Stimulated activated effector memory CD8-positive, alpha-beta T cell treated with anti-CD3 and anti-CD28 coated beads, Interleukin-12 subunit alpha, Interleukin-12 subunit beta, amount 100 ng/mL, for 72 hours (primary cell): ENCODE measurements at regions not wholly inside any gene's neighbourhood (a gene's known extent, or its start where the extent isn't known, plus 50 kb on each side); places are given as distances from the start of the nearest gene placed in this dataset.

Source experiments
- ATAC-seq: fragments of 150-1000 bp; cut with Tn5 transposase; 2 replicates; pipeline ENCODE4 v1.10.0; 2021
- DNase-seq, 2 donors: peaks; one replicate each; pipeline ENCODE4 v3.0.0; 2021 to 2022; ENCODE audit warnings: low spot score in 2 of 2
- H3K27ac Mint-ChIP-seq: one replicate; pipeline ENCODE4 v1.8.0; 2022; ENCODE audit warnings: mild to moderate bottlenecking, mixed read lengths
- H3K36me3 Mint-ChIP-seq: one replicate; pipeline ENCODE4 v1.8.0; 2022; ENCODE audit warnings: mild to moderate bottlenecking, mixed read lengths
- H3K4me1 Mint-ChIP-seq: one replicate; pipeline ENCODE4 v1.8.0; 2022; ENCODE audit warnings: mixed read lengths
- H3K4me3 Mint-ChIP-seq: one replicate; pipeline ENCODE4 v1.8.0; 2022; ENCODE audit warnings: mild to moderate bottlenecking, mixed read lengths
- H3K9me3 Mint-ChIP-seq: one replicate; pipeline ENCODE4 v1.8.0; 2022; ENCODE audit warnings: mixed read lengths

- H3K27ac Mint-ChIP-seq = no peak overlapping the region
- DNase-seq = no peak
- no peaks in the 10 kb centered on the region for H3K4me1 Mint-ChIP-seq
- ATAC-seq = no peak
- H3K36me3 Mint-ChIP-seq = no peaks in the 10 kb centered on the region
- H3K9me3 Mint-ChIP-seq = no peaks in the 10 kb centered on the region
- H3K4me3 Mint-ChIP-seq = no peak overlapping the region
These were observed 124.6 kb upstream of the ACSL4 start for GRCh38 chrX:109857584-109858228.

- Mint-ChIP-seq H3K27ac (no peak overlapping the region), H3K4me1 (no peaks in the 10 kb centered on the region), H3K4me3 (no peak overlapping the region), H3K9me3 (no peaks in the 10 kb centered on the region), H3K36me3 (no peaks in the 10 kb centered on the region)
- ATAC-seq (no peak), DNase-seq (no peak)
These were observed 125.7 kb upstream of the ACSL4 start for GRCh38 chrX:109858602-109859341.

- Mint-ChIP-seq H3K27ac (no peak overlapping the region), H3K9me3 (no peaks in the 10 kb centered on the region), H3K4me3 (no peak overlapping the region), H3K4me1 (no peaks in the 10 kb centered on the region), H3K36me3 (no peaks in the 10 kb centered on the region)
- DNase-seq (no peak), ATAC-seq (no peak)
These were observed 126.6 kb upstream of the ACSL4 start for GRCh38 chrX:109859651-109860050.

- H3K36me3 Mint-ChIP-seq = no peaks in the 10 kb centered on the region
- no peaks in the 10 kb centered on the region for H3K9me3 Mint-ChIP-seq
- no peak for DNase-seq
- no peak overlapping the region for H3K4me3 Mint-ChIP-seq
- no peak for ATAC-seq
- H3K27ac Mint-ChIP-seq = no peak overlapping the region
- no peaks in the 10 kb centered on the region for H3K4me1 Mint-ChIP-seq
These were observed 129.4 kb upstream of the ACSL4 start for GRCh38 chrX:109862433-109862832.

- DNase-seq (no peak), ATAC-seq (no peak)
- H3K4me1 Mint-ChIP-seq = no peaks in the 10 kb centered on the region
- no peak overlapping the region for H3K4me3 Mint-ChIP-seq
- no peak overlapping the region for H3K27ac Mint-ChIP-seq
- H3K9me3 Mint-ChIP-seq = no peaks in the 10 kb centered on the region
- no peaks in the 10 kb centered on the region for H3K36me3 Mint-ChIP-seq
These were observed 130.8 kb upstream of the ACSL4 start for GRCh38 chrX:109863811-109864210.

- Mint-ChIP-seq H3K4me1 (no peaks in the 10 kb centered on the region), H3K9me3 (no peaks in the 10 kb centered on the region), H3K27ac (no peak overlapping the region), H3K4me3 (no peak overlapping the region), H3K36me3 (no peaks in the 10 kb centered on the region)
- DNase-seq = no peak
- no peak for ATAC-seq
These were observed 131.6 kb upstream of the TMEM164 start for GRCh38 chrX:109871121-109871888.

GRCh38 chrX:109872021-109872732 is 130.7 kb upstream of the TMEM164 start:
- no peak overlapping the region for H3K27ac Mint-ChIP-seq
- no peak for DNase-seq
- ATAC-seq = no peak
- no peak overlapping the region for H3K4me3 Mint-ChIP-seq
- no peaks in the 10 kb centered on the region for H3K36me3 Mint-ChIP-seq
- H3K4me1 Mint-ChIP-seq = no peaks in the 10 kb centered on the region
- H3K9me3 Mint-ChIP-seq = no peaks in the 10 kb centered on the region

- H3K36me3 Mint-ChIP-seq = no peaks in the 10 kb centered on the region
- no peak for ATAC-seq
- DNase-seq = no peak
- H3K27ac Mint-ChIP-seq = no peak overlapping the region
- no peaks in the 10 kb centered on the region for H3K4me1 Mint-ChIP-seq
- H3K4me3 Mint-ChIP-seq = no peak overlapping the region
- H3K9me3 Mint-ChIP-seq = no peaks in the 10 kb centered on the region
These were observed 129.3 kb upstream of the TMEM164 start for GRCh38 chrX:109873574-109873973.

- Mint-ChIP-seq H3K27ac (no peak overlapping the region), H3K9me3 (no peaks in the 10 kb centered on the region), H3K4me1 (no peaks in the 10 kb centered on the region), H3K36me3 (no peaks in the 10 kb centered on the region), H3K4me3 (no peak overlapping the region)
- no peak for DNase-seq
- no peak for ATAC-seq
These were observed 128.9 kb upstream of the TMEM164 start for GRCh38 chrX:109873983-109874382.

GRCh38 chrX:109874548-109874947 is 128.4 kb upstream of the TMEM164 start:
- no peak for DNase-seq
- H3K9me3 Mint-ChIP-seq = no peaks in the 10 kb centered on the region

GRCh38 chrX:109875831-109876230 is 127.1 kb upstream of the TMEM164 start:
- no peak for ATAC-seq
- H3K4me3 Mint-ChIP-seq = no peak overlapping the region

More at GRCh38 chrX:109874548-109874947, 128.4 kb upstream of the TMEM164 start:
- H3K4me1 Mint-ChIP-seq = no peaks in the 10 kb centered on the region
- H3K4me3 Mint-ChIP-seq = no peak overlapping the region
- H3K36me3 Mint-ChIP-seq = no peaks in the 10 kb centered on the region
- ATAC-seq = no peak
- no peak overlapping the region for H3K27ac Mint-ChIP-seq

GRCh38 chrX:109878236-109878635 is 124.7 kb upstream of the TMEM164 start:
- DNase-seq (no peak), ATAC-seq (no peak)
- no peak overlapping the region for H3K4me3 Mint-ChIP-seq
- H3K9me3 Mint-ChIP-seq = no peaks in the 10 kb centered on the region
- H3K4me1 Mint-ChIP-seq = no peaks in the 10 kb centered on the region
- H3K36me3 Mint-ChIP-seq = no peaks in the 10 kb centered on the region
- H3K27ac Mint-ChIP-seq = no peak overlapping the region

More at GRCh38 chrX:109875831-109876230, 127.1 kb upstream of the TMEM164 start:
- no peaks in the 10 kb centered on the region for H3K4me1 Mint-ChIP-seq
- no peaks in the 10 kb centered on the region for H3K9me3 Mint-ChIP-seq
- DNase-seq = no peak
- no peak overlapping the region for H3K27ac Mint-ChIP-seq
- H3K36me3 Mint-ChIP-seq = no peaks in the 10 kb centered on the region

- DNase-seq (no peak), ATAC-seq (no peak)
- Mint-ChIP-seq H3K27ac (no peak overlapping the region), H3K9me3 (no peaks in the 10 kb centered on the region), H3K4me3 (no peak overlapping the region), H3K4me1 (no peaks in the 10 kb centered on the region), H3K36me3 (no peaks in the 10 kb centered on the region)
These were observed 122.9 kb upstream of the TMEM164 start for GRCh38 chrX:109879991-109880390.

GRCh38 chrX:109880629-109881028 is 122.3 kb upstream of the TMEM164 start:
- Mint-ChIP-seq H3K4me1 (no peaks in the 10 kb centered on the region), H3K9me3 (no peaks in the 10 kb centered on the region), H3K36me3 (no peaks in the 10 kb centered on the region), H3K27ac (no peak overlapping the region), H3K4me3 (no peak overlapping the region)
- peak; percentile 32 for ATAC-seq
- no peak for DNase-seq

- H3K4me1 Mint-ChIP-seq = no peaks in the 10 kb centered on the region
- no peaks in the 10 kb centered on the region for H3K9me3 Mint-ChIP-seq
- no peak for ATAC-seq
- H3K27ac Mint-ChIP-seq = no peak overlapping the region
- no peak overlapping the region for H3K4me3 Mint-ChIP-seq
- no peaks in the 10 kb centered on the region for H3K36me3 Mint-ChIP-seq
- no peak for DNase-seq
These were observed 116.7 kb upstream of the TMEM164 start for GRCh38 chrX:109886122-109886761.
